HG03442 (cell line): ENCODE measurements at regions not wholly inside any gene's neighbourhood (a gene's known extent, or its start where the extent isn't known, plus 50 kb on each side); places are given as distances from the start of the nearest gene placed in this dataset.

Experiments used
- ATAC-seq: cut with Tn5 transposase; IDR thresholded peaks from one replicate; pipeline ENCODE4 v1.9.1; 2021; ENCODE audit warnings: mild to moderate bottlenecking, moderate library complexity; ENCODE audit not compliant: unreplicated experiment

- peak; percentile 45 for ATAC-seq
Measured at GRCh38 chr2:12504443-12504842, 212.3 kb upstream of the TRIB2 start.

GRCh38 chr2:12506846-12507245 lies 209.9 kb upstream of the TRIB2 start:
- no peak for ATAC-seq

- peak; percentile 75 for ATAC-seq
Measured at GRCh38 chr2:12507295-12507694, 209.4 kb upstream of the TRIB2 start.

GRCh38 chr2:12510070-12510469 lies 206.7 kb upstream of the TRIB2 start:
- no peak for ATAC-seq

GRCh38 chr2:12513339-12513738 lies 203.4 kb upstream of the TRIB2 start:
- ATAC-seq = no peak

GRCh38 chr2:12514168-12514567 lies 202.6 kb upstream of the TRIB2 start:
- ATAC-seq = no peak

GRCh38 chr2:12514631-12515437 lies 201.9 kb upstream of the TRIB2 start:
- no peak for ATAC-seq

GRCh38 chr2:12515871-12516270 lies 200.9 kb upstream of the TRIB2 start:
- no peak for ATAC-seq

GRCh38 chr2:12533337-12534005 lies 183.3 kb upstream of the TRIB2 start:
- ATAC-seq = no peak

GRCh38 chr2:12534646-12535263 lies 182.0 kb upstream of the TRIB2 start:
- ATAC-seq = no peak

- no peak for ATAC-seq
Measured at GRCh38 chr2:12536976-12537375, 179.8 kb upstream of the TRIB2 start.

GRCh38 chr2:12538138-12538694 lies 178.5 kb upstream of the TRIB2 start:
- ATAC-seq = no peak

- ATAC-seq = no peak
Measured at GRCh38 chr2:12539336-12539735, 177.4 kb upstream of the TRIB2 start.

- no peak for ATAC-seq
Measured at GRCh38 chr2:12539776-12540562, 176.8 kb upstream of the TRIB2 start.

GRCh38 chr2:12543076-12543977 lies 173.4 kb upstream of the TRIB2 start:
- ATAC-seq = no peak

- ATAC-seq = peak; percentile 82
Measured at GRCh38 chr2:12543978-12544558, 172.7 kb upstream of the TRIB2 start.

- no peak for ATAC-seq
Measured at GRCh38 chr2:12547566-12548170, 169.1 kb upstream of the TRIB2 start.

- ATAC-seq = no peak
Measured at GRCh38 chr2:12548906-12549305, 167.8 kb upstream of the TRIB2 start.

- no peak for ATAC-seq
Measured at GRCh38 chr2:12549641-12550040, 167.1 kb upstream of the TRIB2 start.
